GM21723 (cell line): ENCODE measurements at regions not wholly inside any gene's neighbourhood (a gene's known extent, or its start where the extent isn't known, plus 50 kb on each side); places are given as distances from the start of the nearest gene placed in this dataset.

Source experiments
- ATAC-seq: cut with Tn5 transposase; IDR thresholded peaks from one replicate; pipeline ENCODE4 v1.9.1; 2021; ENCODE audit warnings: mild to moderate bottlenecking, moderate library complexity; ENCODE audit not compliant: unreplicated experiment

GRCh38 chr4:63644396-63644795 lies 764.9 kb downstream of the TECRL start:
- ATAC-seq, result no peak

GRCh38 chr4:63637270-63637669 lies 772.0 kb downstream of the TECRL start:
- no peak for ATAC-seq

GRCh38 chr4:63632858-63633257 lies 776.4 kb downstream of the TECRL start:
- no peak for ATAC-seq

- ATAC-seq, result no peak
These were observed 789.0 kb downstream of the TECRL start for GRCh38 chr4:63620271-63620670.

GRCh38 chr4:63619771-63620170 lies 789.5 kb downstream of the TECRL start:
- no peak for ATAC-seq

GRCh38 chr4:63618883-63619718 lies 790.1 kb downstream of the TECRL start:
- ATAC-seq, result no peak

- no peak for ATAC-seq
These were observed 801.9 kb downstream of the TECRL start for GRCh38 chr4:63607169-63607872.

GRCh38 chr4:63589796-63590195 lies 819.5 kb downstream of the TECRL start:
- ATAC-seq, result no peak

- no peak for ATAC-seq
These were observed 825.7 kb downstream of the TECRL start for GRCh38 chr4:63583561-63583960.

- no peak for ATAC-seq
These were observed 826.2 kb downstream of the TECRL start for GRCh38 chr4:63583007-63583406.

- ATAC-seq, result no peak
These were observed 828.3 kb downstream of the TECRL start for GRCh38 chr4:63580796-63581475.

GRCh38 chr4:63578383-63578782 lies 830.9 kb downstream of the TECRL start:
- no peak for ATAC-seq

GRCh38 chr4:63566658-63567057 lies 842.6 kb downstream of the TECRL start:
- no peak for ATAC-seq

GRCh38 chr4:63563288-63564014 lies 845.8 kb downstream of the TECRL start:
- no peak for ATAC-seq

- ATAC-seq, result no peak
These were observed 850.5 kb downstream of the TECRL start for GRCh38 chr4:63558709-63559108.

- ATAC-seq, result no peak
These were observed 852.9 kb downstream of the TECRL start for GRCh38 chr4:63556332-63556731.

- no peak for ATAC-seq
These were observed 856.1 kb downstream of the TECRL start for GRCh38 chr4:63553123-63553522.

GRCh38 chr4:63541828-63542227 lies 867.4 kb downstream of the TECRL start:
- no peak for ATAC-seq

GRCh38 chr4:63529581-63530337 lies 879.5 kb downstream of the TECRL start:
- no peak for ATAC-seq

GRCh38 chr4:63528256-63528991 lies 880.8 kb downstream of the TECRL start:
- no peak for ATAC-seq
